OCI-LY1 (cell line): ENCODE measurements at regions not wholly inside any gene's neighbourhood (a gene's known extent, or its start where the extent isn't known, plus 50 kb on each side); places are given as distances from the start of the nearest gene placed in this dataset.

Experiments used
- EZH2 ChIP-seq: fragments of 200-600 bp; sonication (generic), shearing (Covaris generic); IDR thresholded peaks from 2 replicates; pipeline ENCODE4 v1.8.0; 2017; ENCODE audit warnings: borderline replicate concordance, mixed run types, mild to moderate bottlenecking, antibody characterized with exemption, low read length, moderate library complexity, mixed read lengths
- TF ChIP-seq, protein P1 (sequence below): fragments of 200-600 bp; sonication (generic), shearing (Covaris generic); IDR thresholded peaks from 2 replicates; pipeline ENCODE4 v1.5.1; 2017; ENCODE audit warnings: mild to moderate bottlenecking, antibody characterized with exemption, low read length, moderate library complexity, mixed read lengths

DNA sequence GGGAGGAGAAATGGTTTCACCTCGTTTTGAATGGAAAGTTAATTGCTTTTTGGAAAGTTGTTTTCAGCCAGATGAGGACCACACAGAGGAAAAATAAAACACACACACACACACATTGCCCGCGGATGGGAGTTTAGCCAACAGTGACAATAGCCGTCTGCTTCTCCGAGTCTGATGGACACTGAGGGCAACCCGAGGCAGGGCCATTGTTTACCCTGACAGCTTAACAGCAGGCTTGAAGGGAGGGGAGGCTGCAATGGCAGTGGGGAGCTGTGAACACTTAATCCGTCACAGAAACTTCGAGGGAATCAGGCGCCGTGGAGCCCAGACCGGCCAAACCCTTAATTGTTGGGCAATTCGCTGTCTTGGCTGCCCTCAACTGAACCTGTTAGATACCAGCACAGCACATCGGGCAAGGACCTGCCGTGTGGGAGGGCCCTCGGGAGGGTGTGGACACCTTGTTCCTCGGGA lies 145.9 kb downstream of the ACKR3 start:
- TF ChIP-seq, protein P1, sequence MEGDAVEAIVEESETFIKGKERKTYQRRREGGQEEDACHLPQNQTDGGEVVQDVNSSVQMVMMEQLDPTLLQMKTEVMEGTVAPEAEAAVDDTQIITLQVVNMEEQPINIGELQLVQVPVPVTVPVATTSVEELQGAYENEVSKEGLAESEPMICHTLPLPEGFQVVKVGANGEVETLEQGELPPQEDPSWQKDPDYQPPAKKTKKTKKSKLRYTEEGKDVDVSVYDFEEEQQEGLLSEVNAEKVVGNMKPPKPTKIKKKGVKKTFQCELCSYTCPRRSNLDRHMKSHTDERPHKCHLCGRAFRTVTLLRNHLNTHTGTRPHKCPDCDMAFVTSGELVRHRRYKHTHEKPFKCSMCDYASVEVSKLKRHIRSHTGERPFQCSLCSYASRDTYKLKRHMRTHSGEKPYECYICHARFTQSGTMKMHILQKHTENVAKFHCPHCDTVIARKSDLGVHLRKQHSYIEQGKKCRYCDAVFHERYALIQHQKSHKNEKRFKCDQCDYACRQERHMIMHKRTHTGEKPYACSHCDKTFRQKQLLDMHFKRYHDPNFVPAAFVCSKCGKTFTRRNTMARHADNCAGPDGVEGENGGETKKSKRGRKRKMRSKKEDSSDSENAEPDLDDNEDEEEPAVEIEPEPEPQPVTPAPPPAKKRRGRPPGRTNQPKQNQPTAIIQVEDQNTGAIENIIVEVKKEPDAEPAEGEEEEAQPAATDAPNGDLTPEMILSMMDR, result no peak
- no peak for TF ChIP-seq EZH2
